Sciatic nerve (tissue), 2 donors: ENCODE measurements at regions not wholly inside any gene's neighbourhood (a gene's known extent, or its start where the extent isn't known, plus 50 kb on each side); places are given as distances from the start of the nearest gene placed in this dataset.
"Not testable (repeated sequence)": the region's sequence is repeated elsewhere in the genome, so short reads cannot be mapped to it uniquely, and the experiment has no call there.

Source experiments
- ATAC-seq: fragments of 200-7000 bp; cut with Tn5 transposase; one replicate; pipeline ENCODE4 v1.9.1; 2020; ENCODE audit warnings: mild to moderate bottlenecking, moderate library complexity
- DNase-seq: peaks from one replicate; pipeline ENCODE4 v3.0.0-alpha.2; 2020; ENCODE audit warnings: low spot score
- intact Hi-C: fragments of 100-400 bp; cut with DNase I; formaldehyde crosslinking; loops from one replicate; pipeline ENCODE4 v1.14.2; 2022
- donor health status: DM: no; HTN: no; CAD: no.
- donor health status: DM: no; HTN: no; CAD: no.

DNA sequence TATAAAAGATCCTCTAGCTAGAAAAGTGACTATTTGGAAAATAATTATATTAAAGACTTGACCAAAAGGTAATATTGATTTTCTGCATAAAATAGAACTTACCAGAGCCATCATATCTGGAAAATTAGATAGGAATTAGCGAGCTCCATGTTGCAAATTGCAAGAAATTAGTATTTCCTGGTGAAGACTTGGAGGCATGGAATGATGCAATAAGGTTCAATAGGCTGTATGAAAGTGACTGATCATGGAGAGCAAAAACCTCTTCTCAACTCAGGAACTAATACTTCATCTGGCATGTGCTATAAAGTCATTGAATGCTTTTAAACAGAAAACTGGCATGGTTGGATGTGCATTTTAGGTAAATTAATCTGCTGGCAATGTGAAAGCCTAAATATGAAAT is 66.3 kb upstream of the UFM1 start:
- intact Hi-C loops, result no loop called here
- no peak for ATAC-seq

GRCh38 chr13:38265132-38265497 is 84.5 kb upstream of the UFM1 start:
- DNase-seq (no peak), ATAC-seq (no peak)
- intact Hi-C loops, result no loop called here

More for the DNA sequence above, 66.3 kb upstream of the UFM1 start:
- DNase-seq, result no peak

GRCh38 chr13:38264363-38265131 is 85.1 kb upstream of the UFM1 start:
- no peak for DNase-seq
- ATAC-seq, result no peak
- intact Hi-C loops, result no loop called here

DNA sequence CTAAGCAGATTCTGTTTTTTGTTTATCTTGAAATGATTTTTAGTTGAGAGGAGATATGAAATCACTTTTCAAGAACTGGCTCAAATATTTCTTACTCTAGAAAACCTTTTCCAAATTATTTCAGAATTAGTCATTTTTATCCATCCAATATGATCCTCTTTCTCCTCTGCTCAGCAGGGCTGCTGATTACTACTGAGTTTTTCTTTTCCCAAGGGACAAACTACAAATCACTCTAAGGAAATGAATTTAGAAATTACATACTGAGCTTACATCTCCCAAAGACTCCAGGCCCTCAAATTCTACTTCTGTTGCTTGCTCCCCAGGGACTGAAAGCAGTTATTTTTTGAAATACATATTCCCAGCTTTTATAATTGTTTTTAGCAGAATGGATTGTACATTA is 87.4 kb upstream of the UFM1 start:
- ATAC-seq (no peak), DNase-seq (no peak)
- intact Hi-C loops, result no loop called here

GRCh38 chr13:38255600-38255999 is 94.1 kb upstream of the UFM1 start:
- intact Hi-C loops, result no loop called here
- ATAC-seq (no peak), DNase-seq (no peak)

- DNase-seq, result no peak
- no peak for ATAC-seq
- intact Hi-C loops, result no loop called here
These were observed 109.8 kb upstream of the UFM1 start for GRCh38 chr13:38239874-38240273.

- DNase-seq, result no peak
- intact Hi-C loops, result loop anchor here (2.0 kb wide), 1 partner anchor 28 kb away; no protein-coding TSS in a partner anchor
- no peak for ATAC-seq
These were observed 121.3 kb upstream of the UFM1 start for GRCh38 chr13:38228322-38228721.

DNA sequence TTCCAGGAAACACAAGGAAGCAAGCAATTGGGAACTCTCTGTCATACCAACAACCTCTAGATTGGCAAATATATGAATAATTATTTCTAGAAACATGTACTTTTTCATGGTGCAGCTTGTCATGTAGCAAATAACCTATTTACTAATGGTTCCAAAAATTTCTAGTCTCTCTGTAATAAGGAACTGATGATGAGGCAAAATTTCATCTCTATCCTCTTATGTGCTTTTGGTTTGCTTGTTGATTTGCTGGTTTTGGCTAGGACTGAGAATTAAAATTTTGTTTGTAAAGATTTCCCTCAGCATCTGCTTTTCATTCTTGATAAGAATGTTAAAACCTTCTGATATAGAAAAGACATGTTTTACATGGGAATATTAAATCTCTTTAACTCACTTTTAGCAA is 123.2 kb upstream of the UFM1 start:
- DNase-seq (no peak), ATAC-seq (no peak)
- intact Hi-C loops, result no loop called here

DNA sequence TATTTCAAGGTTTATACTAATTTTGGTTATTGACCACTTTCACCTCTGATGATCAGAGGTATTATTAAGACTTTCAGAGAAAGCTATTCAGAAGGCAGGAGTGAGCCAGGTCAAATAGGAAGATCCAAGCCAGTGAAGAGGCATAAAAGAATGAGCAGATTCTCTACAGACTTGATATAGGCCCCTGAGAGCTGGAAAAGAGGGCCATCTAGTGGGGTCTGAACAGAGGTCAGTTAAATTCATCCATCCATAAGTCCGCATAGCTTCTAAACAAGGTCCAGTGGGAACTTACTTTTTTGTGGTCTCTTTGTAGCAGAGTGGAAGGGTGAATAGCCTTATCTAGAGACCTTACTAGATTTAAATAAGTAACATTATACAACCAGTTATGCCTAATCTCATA is 126.6 kb upstream of the UFM1 start:
- ATAC-seq (no peak), DNase-seq (no peak)
- intact Hi-C loops, result no loop called here

- DNase-seq, intact Hi-C loops, ATAC-seq: not testable (repeated sequence)
These were observed 128.5 kb upstream of the UFM1 start for GRCh38 chr13:38221120-38221519.

DNA sequence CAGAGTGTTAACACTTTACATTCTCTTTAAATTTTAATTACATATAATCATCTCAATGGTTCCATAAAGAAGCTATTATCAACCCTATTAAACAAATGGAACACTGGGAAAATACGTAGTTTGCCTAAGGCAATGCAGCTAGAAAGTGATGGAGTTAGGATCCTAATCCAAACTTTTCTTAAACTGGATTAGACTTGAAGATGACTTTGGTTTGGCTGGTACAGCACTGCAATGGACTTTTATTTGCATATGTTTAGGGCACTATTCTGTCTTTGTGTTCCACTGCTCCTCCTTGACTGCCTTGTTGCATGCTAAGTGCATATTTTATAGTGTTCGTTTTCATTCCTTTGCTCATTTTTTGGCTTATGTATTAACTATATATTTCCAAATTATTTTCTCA is 133.5 kb upstream of the UFM1 start:
- DNase-seq (no peak), ATAC-seq (no peak)
- intact Hi-C loops, result no loop called here

GRCh38 chr13:38213314-38213713 is 136.3 kb upstream of the UFM1 start:
- intact Hi-C loops, result no loop called here
- no peak for ATAC-seq

DNA sequence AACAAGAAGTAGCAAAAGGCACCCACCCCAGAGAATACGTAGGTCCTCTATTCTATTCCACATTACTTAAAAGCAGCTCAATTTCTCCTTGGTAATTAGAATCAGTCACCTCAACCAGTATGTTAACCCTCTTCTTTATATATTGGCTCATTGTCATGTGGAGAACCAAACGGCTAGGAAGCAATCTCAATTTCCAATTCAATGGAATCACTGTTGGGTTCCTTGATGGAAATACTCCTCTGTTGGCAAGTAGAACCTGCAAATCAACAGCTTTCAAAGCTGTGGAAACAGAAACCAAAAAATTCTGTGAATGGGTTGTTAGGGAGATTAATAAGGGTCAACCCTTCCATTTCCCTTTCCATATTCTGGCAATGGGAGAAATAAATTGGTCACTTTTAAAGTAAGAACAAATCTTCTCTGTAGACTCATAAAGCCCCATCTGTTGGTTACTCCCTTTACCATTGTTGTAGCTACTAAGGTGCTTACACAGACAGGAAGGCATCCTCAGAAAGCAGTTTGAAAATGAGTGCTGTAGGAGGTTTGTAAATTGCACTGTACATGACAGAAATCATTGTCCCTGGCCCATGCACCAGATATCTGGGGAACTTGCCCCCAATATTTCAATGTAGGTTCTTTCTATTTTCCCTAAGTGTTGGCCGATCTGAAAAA is 138.6 kb upstream of the UFM1 start:
- ATAC-seq (no peak), DNase-seq (no peak)
- intact Hi-C loops, result no loop called here

More at GRCh38 chr13:38213314-38213713, 136.3 kb upstream of the UFM1 start:
- no peak for DNase-seq

DNA sequence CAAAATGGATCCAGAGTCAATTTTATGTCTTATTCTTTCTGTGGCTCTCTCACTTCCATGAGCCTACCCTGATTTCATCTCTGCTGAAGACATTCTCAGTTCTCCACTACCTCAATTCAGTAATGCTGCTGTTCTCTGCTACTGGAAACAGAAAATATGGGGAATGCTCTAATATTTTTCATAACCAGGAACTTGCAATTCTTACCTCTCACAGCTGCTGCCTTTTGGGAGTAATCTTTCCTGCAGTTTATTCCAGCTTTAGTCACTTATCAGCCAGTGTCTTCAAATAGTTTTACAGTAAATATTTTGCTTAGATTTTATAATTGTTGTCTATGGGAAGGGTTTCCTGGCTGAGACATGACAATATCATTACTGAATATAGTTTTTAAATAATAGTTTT is 145.1 kb upstream of the UFM1 start:
- intact Hi-C loops, result no loop called here
- DNase-seq (no peak), ATAC-seq (no peak)

DNA sequence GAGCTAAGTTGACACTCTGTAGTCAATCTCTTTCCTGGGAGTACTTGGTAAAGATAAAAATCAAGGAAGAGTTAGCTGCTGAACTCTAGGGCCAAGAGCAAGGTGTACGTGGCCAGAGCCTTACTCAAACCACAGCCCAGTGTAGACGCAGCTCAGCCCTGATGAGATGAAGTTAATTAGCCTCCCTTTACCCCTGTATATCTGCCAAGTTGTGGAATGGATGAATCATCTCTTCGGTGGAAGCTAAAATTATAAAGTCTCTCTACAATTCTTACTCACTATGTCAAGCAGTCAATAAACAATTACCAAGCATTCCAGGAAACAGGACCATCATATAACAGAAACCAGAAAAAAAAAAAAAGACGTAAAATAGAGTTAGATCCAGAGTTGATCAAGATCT is 146.9 kb upstream of the UFM1 start:
- intact Hi-C loops, result no loop called here
- no peak for DNase-seq
- no peak for ATAC-seq

- no peak for ATAC-seq
These were observed 158.6 kb upstream of the UFM1 start for GRCh38 chr13:38191016-38191415.

GRCh38 chr13:38180670-38181069 is 169.0 kb upstream of the UFM1 start:
- DNase-seq (no peak), ATAC-seq (no peak)
- intact Hi-C loops, result no loop called here

More at GRCh38 chr13:38191016-38191415, 158.6 kb upstream of the UFM1 start:
- no peak for DNase-seq
- intact Hi-C loops, result no loop called here

DNA sequence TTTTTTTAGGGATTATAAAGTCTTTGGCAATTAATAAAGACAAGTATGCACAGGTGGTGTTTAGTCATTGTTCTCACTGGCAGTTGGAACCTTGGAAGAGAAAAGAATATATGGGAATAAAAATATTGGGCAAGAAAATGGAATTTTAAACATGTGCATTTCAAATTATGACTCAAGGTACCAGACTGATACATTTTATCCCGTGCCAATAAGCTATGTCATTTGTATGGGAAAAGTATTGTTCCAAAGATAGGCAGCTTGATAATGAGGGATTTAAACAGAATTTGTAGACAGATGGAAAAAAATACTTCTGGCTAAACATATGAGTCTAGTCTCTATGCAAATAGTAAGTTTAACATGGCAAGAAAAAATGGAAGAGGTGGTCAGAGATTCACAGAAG is 169.5 kb upstream of the UFM1 start:
- intact Hi-C loops, result no loop called here
- ATAC-seq (no peak), DNase-seq (no peak)

DNA sequence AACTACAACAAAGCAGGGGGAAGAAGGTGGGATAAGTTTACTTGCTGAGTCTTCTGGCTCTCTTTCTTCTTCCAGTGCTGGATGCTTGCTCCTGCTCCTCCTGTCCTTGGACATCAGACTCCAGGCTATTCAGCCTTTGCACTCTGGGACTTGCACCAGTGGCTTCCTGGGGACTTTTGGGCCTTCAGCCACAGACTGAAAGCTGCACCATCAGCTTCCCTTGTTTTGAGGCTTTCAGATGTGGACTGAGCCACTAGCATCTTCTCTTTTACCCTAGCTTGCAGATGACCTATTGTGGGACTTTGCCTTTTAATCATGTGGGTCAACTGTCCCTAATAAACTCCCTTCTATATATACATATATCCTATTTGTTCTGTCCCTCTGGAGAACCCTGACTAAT is 173.0 kb upstream of the UFM1 start:
- ATAC-seq (no peak), DNase-seq (no peak)
- intact Hi-C loops, result no loop called here

DNA sequence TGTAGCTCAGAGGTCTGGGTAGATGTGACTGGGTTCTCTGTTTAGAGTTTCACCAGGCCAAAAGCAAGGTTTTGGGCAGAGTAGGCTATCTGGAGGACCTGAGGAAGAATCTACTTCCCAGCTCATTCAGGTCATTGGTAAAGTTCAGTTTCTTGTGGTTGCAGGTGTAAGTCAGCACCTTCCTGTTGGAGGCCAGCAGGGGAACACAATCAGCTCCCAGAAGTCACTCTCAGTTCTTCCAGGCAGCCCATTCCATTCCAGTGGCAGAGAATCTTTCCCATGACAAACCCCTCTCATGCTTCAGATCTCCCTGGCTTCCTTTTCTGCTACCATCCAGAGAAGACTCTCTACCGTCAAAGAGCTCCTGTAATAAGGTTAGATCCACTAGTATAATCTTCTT is 176.2 kb upstream of the UFM1 start:
- DNase-seq (no peak), ATAC-seq (no peak)
- intact Hi-C loops, result no loop called here
